Cardiac septum (tissue), 1 donor: ENCODE measurements at regions not wholly inside any gene's neighbourhood (a gene's known extent, or its start where the extent isn't known, plus 50 kb on each side); places are given as distances from the start of the nearest gene placed in this dataset.
"Not testable (repeated sequence)": the region's sequence is repeated elsewhere in the genome, so short reads cannot be mapped to it uniquely, and the experiment has no call there.

Source experiments
- DNase-seq: peaks from one replicate; pipeline ENCODE4 v3.0.0-alpha.2; 2020; ENCODE audit warnings: low spot score
- intact Hi-C: fragments of 100-400 bp; cut with DNase I; formaldehyde crosslinking; loops from one replicate; pipeline ENCODE4 v1.14.0; 2022
- donor health status: DM: no; HTN: no; CAD: no.

GRCh38 chr11:96580476-96581040 lies 190.7 kb downstream of the JRKL start:
- DNase-seq: no peak
- intact Hi-C loops: no loop called here

DNA sequence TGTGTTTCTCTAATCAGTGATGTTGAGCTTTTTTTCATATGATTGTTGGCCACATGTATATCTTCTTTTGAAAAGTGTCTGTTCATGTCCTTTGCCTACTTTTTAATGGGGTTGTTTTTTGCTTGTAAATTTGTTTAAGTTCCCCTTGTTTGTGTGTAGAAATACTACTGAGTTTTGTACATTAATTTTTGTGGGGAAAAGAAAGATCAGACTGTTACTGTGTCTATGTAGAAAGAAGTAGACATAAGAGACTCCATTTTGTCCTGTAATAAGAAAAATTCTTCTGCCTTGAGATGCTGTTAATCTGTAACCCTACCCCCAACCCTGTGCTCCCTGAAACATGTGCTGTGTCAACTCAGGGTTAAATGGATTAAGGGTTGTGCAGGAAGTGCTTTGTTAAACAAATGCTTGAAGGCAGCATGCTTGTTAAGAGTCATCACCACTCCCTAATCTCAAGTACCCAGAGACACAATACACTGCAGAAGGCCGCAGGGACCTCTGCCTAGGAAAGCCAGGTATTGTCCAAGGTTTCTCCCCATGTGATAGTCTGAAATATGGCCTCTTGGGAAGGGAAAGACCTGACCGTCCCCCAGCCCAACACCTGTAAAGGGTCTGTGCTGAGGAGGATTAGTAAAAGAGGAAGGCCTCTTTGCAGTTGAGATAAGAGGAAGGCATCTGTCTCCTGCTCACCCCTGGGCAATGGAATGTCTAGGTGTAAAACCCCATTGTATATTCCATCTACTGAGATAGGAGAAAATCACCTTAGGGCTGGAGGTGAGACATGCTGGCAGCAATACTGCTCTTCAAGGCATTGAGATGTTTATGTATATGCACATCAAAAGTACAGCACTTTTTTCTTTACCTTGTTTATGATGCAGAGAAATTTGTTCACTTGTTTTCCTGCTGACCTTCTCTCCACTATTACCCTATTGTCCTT lies 196.4 kb downstream of the JRKL start:
- DNase-seq, intact Hi-C loops: not testable (repeated sequence)

GRCh38 chr11:96588793-96589192 lies 199.0 kb downstream of the JRKL start:
- DNase-seq, intact Hi-C loops: not testable (repeated sequence)

DNA sequence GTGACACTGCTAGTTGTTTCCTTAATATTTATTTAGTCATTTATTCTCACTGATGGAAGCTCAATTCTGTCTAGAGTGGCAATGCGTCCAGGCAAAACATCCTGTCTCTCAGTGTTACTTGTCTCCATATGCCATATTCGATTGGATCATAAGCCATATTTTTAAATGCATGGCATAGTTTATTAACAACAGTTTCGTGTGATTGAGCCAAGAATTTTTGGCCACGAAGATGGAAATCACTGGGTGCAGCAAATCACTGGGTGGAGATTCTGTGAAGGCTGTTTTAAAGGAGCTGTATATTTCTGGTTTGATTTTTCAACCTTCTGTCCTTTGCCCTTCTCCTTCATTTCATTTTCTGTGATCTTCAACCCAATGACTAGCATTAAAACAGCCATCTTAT lies 205.2 kb downstream of the JRKL start:
- no peak for DNase-seq
- intact Hi-C loops: no loop called here

- intact Hi-C loops: no loop called here
- DNase-seq: no peak
Observed at GRCh38 chr11:96607864-96608558, 218.2 kb downstream of the JRKL start.

GRCh38 chr11:96614101-96614500 lies 224.3 kb downstream of the JRKL start:
- intact Hi-C loops: no loop called here
- DNase-seq: no peak

GRCh38 chr11:96614846-96615245 lies 225.0 kb downstream of the JRKL start:
- DNase-seq: no peak
- intact Hi-C loops: no loop called here

GRCh38 chr11:96620464-96621044 lies 230.7 kb downstream of the JRKL start:
- DNase-seq: no peak
- intact Hi-C loops: loop anchor here (10.0 kb wide), 1 partner anchor 136 kb away; no protein-coding TSS in a partner anchor

- DNase-seq: no peak
- intact Hi-C loops: loop anchor here (10.0 kb wide), 1 partner anchor 136 kb away; no protein-coding TSS in a partner anchor
Observed at GRCh38 chr11:96621161-96621560, 231.3 kb downstream of the JRKL start.

DNA sequence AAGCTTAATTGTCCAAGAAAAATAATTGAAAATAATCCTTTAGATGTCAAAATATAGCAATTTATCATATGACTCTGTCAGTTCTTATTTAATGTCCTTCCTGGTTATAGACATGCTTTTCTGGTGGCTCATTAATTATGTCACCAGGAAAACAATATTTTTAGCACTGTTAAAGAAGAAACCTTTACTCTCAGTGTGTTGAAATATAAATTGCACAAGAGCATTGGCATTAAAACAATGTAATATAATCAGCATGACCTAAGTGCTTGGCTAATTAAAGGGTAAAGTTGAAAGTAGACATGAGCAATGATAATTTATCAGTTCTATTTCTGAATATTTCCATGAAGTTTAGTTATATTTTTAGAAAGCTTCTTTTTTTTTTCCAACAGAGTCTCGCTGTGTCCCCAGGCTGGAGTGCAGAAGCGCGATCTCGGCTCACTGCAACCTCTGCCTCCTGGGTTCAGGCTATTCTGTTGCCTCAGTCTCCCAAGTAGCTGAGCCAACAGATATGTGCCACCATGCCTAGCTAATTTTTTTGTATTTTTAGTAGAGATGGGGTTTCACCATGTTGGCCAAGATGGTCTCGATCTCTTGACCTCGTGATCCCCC lies 232.3 kb downstream of the JRKL start:
- intact Hi-C loops: loop anchor here (10.0 kb wide), 1 partner anchor 137 kb away; no protein-coding TSS in a partner anchor
- no peak for DNase-seq

- intact Hi-C loops: loop anchor here (10.0 kb wide), 1 partner anchor 139 kb away; no protein-coding TSS in a partner anchor
- no peak for DNase-seq
Observed at GRCh38 chr11:96624126-96624525, 234.3 kb downstream of the JRKL start.

DNA sequence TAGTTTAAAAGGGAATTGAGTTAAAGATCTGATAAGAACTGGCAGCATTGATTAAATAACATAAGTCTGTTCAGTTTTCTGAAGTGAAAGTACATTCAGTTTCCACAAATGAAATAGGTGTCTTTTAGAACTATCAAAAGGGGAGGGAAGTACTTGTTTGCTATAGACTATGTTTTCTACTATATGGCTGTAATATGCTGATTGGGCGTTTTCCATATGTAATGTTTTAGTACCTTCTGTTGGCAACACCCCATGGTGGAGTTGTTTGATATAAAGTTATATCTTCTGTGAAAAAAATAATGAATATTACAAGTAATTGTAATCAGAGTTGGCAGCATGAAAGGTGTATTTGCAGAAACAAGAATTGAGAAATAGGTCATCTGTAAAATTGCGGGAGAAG lies 237.6 kb downstream of the JRKL start:
- intact Hi-C loops: loop anchor here (10.0 kb wide), 1 partner anchor 143 kb away; no protein-coding TSS in a partner anchor
- DNase-seq: no peak

- DNase-seq: no peak
- intact Hi-C loops: no loop called here
Observed at GRCh38 chr11:96635655-96636054, 245.8 kb downstream of the JRKL start.

DNA sequence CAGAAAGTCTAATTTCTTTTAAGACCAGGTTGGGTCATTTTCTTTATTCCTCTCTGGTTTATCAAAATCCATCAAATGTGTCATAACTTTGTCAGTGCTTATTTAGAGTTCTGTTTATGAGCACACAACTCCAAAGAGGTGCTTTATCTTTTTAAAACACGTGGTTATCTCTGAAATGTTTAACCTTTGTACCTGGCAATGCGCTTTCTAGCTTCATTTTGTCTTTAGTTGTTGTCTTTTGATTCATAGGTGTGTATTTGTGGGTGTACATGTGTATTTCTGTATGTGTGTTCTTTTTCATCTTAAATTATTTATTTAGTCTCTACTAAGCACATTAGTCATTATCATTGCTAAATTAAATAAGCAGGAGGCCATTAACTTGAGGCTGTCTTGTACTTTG lies 251.4 kb downstream of the JRKL start:
- intact Hi-C loops: no loop called here
- DNase-seq: no peak

DNA sequence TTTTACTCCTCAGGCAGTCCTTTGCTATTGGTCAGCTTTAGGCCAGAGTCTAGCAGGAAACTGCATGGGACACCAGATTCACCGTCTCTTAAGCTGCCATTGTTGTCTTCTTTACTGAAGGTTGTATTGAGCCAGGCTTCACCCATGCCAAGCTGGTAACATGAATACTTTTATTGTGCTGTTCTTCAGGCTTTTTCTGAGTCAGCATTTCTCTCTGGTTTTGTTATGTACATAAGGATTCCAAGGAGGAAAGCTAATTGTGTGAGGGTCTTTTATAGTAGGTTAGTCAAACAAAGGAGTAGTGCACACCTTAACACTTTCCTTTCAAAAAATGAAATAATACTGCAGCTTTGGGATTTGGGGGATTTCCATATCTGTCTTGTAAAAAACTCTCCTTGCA lies 252.8 kb downstream of the JRKL start:
- no peak for DNase-seq
- intact Hi-C loops: no loop called here

DNA sequence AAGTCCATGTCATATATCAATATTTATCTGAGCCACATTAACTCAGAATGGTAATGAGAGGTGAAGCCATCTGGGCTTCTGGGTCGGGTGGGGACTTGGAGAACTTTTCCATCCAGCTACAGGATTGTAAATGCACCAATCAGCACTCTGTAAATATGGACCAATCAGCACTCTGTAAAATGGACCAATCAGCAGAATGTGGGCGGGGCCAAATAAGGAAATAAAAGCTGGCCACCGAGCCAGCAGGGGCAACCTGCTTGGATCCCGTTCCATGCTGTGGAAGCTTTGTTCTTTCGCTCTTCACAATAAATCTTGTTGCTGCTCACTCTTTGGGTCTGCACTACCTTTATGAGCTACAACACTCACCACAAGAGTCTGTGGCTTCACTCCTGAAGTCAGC lies 253.4 kb downstream of the JRKL start:
- intact Hi-C loops: no loop called here
- no peak for DNase-seq

- intact Hi-C loops: no loop called here
- DNase-seq: no peak
Observed at GRCh38 chr11:96647621-96648020, 257.8 kb downstream of the JRKL start.

GRCh38 chr11:96648991-96649390 lies 259.2 kb downstream of the JRKL start:
- no peak for DNase-seq
- intact Hi-C loops: no loop called here

DNA sequence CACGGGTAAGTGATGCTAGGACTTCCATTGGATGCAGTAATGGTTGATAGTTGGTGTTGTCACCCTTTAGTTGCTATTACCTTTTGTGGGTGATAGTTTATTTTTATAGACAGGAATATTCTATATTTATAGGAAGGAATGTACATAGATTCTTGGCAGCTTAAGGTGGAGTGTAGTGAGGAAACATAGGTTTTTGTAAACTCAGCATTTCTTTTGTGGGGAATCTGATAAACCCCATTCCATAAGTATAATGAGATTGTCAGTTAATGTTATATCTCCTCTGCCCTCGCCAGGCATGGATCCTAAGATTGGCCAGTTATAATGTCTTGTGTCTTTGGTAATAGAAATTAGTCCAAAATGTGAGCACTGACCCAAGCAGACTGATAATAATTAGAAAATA lies 262.7 kb downstream of the JRKL start:
- intact Hi-C loops: no loop called here
- DNase-seq: no peak

- DNase-seq: no peak
- intact Hi-C loops: no loop called here
Observed at GRCh38 chr11:96655474-96655873, 265.7 kb downstream of the JRKL start.
